Thyroid gland (tissue), 4 donors: ENCODE measurements at regions not wholly inside any gene's neighbourhood (a gene's known extent, or its start where the extent isn't known, plus 50 kb on each side); places are given as distances from the start of the nearest gene placed in this dataset.

Experiments
- CTCF ChIP-seq, 6 experiments: fragments of 200-600 bp in 3 of 6; fragments of 450-650 bp in 3 of 6; sonication (generic) in 3 of 6; IDR thresholded peaks; one replicate each; pipeline ENCODE4 v1.5.1; 2016 to 2019; ENCODE audit warnings: antibody characterized with exemption in 6 of 6, mild to moderate bottlenecking in 2 of 6, inconsistent platforms in 1 of 6, moderate library complexity in 1 of 6
- POLR2A ChIP-seq, 2 donors: fragments of 450-650 bp; IDR thresholded peaks; one replicate each; pipeline ENCODE4 v1.6.1; 2017; ENCODE audit warnings: antibody characterized with exemption in 2 of 2, mild to moderate bottlenecking in 2 of 2, moderate library complexity in 1 of 2

GRCh38 chrX:148380107-148380506, 120.3 kb upstream of the AFF2 start:
- TF ChIP-seq POLR2A (IDR thresholded peaks at IDR 0.05), result no peak
- TF ChIP-seq CTCF (IDR thresholded peaks at IDR 0.05), result no peak
